HG02678 (cell line): ENCODE measurements at regions not wholly inside any gene's neighbourhood (a gene's known extent, or its start where the extent isn't known, plus 50 kb on each side); places are given as distances from the start of the nearest gene placed in this dataset.
"Not testable (repeated sequence)": the region's sequence is repeated elsewhere in the genome, so short reads cannot be mapped to it uniquely, and the experiment has no call there.

Source experiments
- ATAC-seq: cut with Tn5 transposase; IDR thresholded peaks from one replicate; pipeline ENCODE4 v1.9.1; 2021; ENCODE audit warnings: mild to moderate bottlenecking, moderate library complexity; ENCODE audit not compliant: unreplicated experiment

- ATAC-seq: no peak
These were observed 685.7 kb downstream of the MECOM start for GRCh38 chr3:168977716-168978374.

GRCh38 chr3:168976969-168977368 lies 686.5 kb downstream of the MECOM start:
- ATAC-seq: no peak

- ATAC-seq: no peak
These were observed 687.9 kb downstream of the MECOM start for GRCh38 chr3:168975576-168975975.

GRCh38 chr3:168974617-168975403 lies 688.7 kb downstream of the MECOM start:
- ATAC-seq: no peak

- no peak for ATAC-seq
These were observed 689.6 kb downstream of the MECOM start for GRCh38 chr3:168973897-168974296.

GRCh38 chr3:168973206-168973605 lies 690.3 kb downstream of the MECOM start:
- no peak for ATAC-seq

- no peak for ATAC-seq
These were observed 694.9 kb downstream of the MECOM start for GRCh38 chr3:168968609-168969008.

- no peak for ATAC-seq
These were observed 698.8 kb downstream of the MECOM start for GRCh38 chr3:168964736-168965135.

GRCh38 chr3:168961271-168961670 lies 702.2 kb downstream of the MECOM start:
- ATAC-seq: no peak

GRCh38 chr3:168959731-168960130 lies 703.8 kb downstream of the MECOM start:
- ATAC-seq: no peak

- ATAC-seq: no peak
These were observed 705.0 kb downstream of the MECOM start for GRCh38 chr3:168958466-168958865.

- ATAC-seq: no peak
These were observed 707.4 kb downstream of the MECOM start for GRCh38 chr3:168956076-168956475.

- no peak for ATAC-seq
These were observed 711.0 kb downstream of the MECOM start for GRCh38 chr3:168952551-168952950.

GRCh38 chr3:168951884-168952283 lies 711.6 kb downstream of the MECOM start:
- no peak for ATAC-seq

GRCh38 chr3:168951368-168951767 lies 712.1 kb downstream of the MECOM start:
- ATAC-seq: no peak

- no peak for ATAC-seq
These were observed 712.9 kb downstream of the MECOM start for GRCh38 chr3:168950622-168951021.

GRCh38 chr3:168939651-168940238 lies 723.8 kb downstream of the MECOM start:
- ATAC-seq: no peak

GRCh38 chr3:168933614-168934013 lies 729.9 kb downstream of the MECOM start:
- ATAC-seq: no peak

- not testable (repeated sequence) for ATAC-seq
These were observed 733.5 kb downstream of the MECOM start for GRCh38 chr3:168929997-168930396.

- no peak for ATAC-seq
These were observed 737.1 kb downstream of the MECOM start for GRCh38 chr3:168926426-168926825.

GRCh38 chr3:168925568-168925967 lies 737.9 kb downstream of the MECOM start:
- ATAC-seq: no peak

GRCh38 chr3:168914662-168915061 lies 748.9 kb downstream of the MECOM start:
- no peak for ATAC-seq
